Neural cell (in vitro differentiated cells): ENCODE measurements at regions not wholly inside any gene's neighbourhood (a gene's known extent, or its start where the extent isn't known, plus 50 kb on each side); places are given as distances from the start of the nearest gene placed in this dataset.

Experiments
- EP300 ChIP-seq: fragments of 450-650 bp; conservative IDR thresholded peaks from 2 replicates; pipeline ENCODE4 v1.6.1; 2014; ENCODE audit warnings: antibody characterized with exemption, mild to moderate bottlenecking, moderate library complexity; ENCODE audit not compliant: poor library complexity, severe bottlenecking
- EZH2 ChIP-seq: fragments of 200-600, 300-800 bp; shearing (Covaris generic), sonication (generic); IDR thresholded peaks from 2 replicates; pipeline ENCODE4 v1.6.1; 2014; ENCODE audit warnings: antibody characterized with exemption, low read length, borderline replicate concordance, mild to moderate bottlenecking; ENCODE audit not compliant: insufficient read depth, poor library complexity, severe bottlenecking

GRCh38 chr22:27613099-27614005, 188.2 kb downstream of the MN1 start:
- TF ChIP-seq EP300 (no peak), EZH2 (no peak)
